ENCODE measurements at regions not wholly inside any gene's neighbourhood (a gene's known extent, or its start where the extent isn't known, plus 50 kb on each side); places are given as distances from the start of the nearest gene placed in this dataset.

DNA sequence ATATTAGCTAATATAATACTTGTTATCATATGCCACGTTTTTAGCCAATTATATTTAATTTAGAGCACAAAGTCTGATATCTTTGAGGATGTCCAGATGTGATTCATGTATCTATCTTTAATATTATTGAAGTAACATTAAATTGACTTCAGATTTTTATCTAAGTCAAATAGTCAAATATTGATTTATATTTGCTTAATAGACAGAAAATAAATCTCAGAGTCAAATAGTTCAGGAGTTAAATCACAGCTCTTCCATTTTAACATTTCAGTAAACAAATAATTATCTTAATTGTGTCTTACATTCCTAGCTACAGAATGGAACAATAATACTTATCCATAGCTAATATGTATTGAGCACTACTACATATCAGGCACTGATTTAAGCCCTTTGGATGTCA, 379.4 kb upstream of the UBE2E3 start:
- Histone ChIP-seq H3K4me3 (ENCODE audit: insufficient read depth, low read depth, low read length) (no peak overlapping the region), H2AFZ (ENCODE audit: low read depth, low read length) (no peak overlapping the region), H3K4me2 (ENCODE audit: low read length) (no peak overlapping the region), H3K36me3 (ENCODE audit: insufficient read depth, low read length) (no peaks in the 10 kb centered on the region), H3K9ac (ENCODE audit: low read length) (no peak overlapping the region), H3K79me2 (ENCODE audit: insufficient read depth, low read length) (no peaks in the 10 kb centered on the region), H3K9me3 (ENCODE audit: insufficient read depth, low read depth, low read length) (no peaks in the 10 kb centered on the region), H3K27ac (ENCODE audit: low read depth, low read length) (no peak overlapping the region), H3K4me1 (ENCODE audit: insufficient read depth, low read length) (no peaks in the 10 kb centered on the region), H4K20me1 (ENCODE audit: insufficient read depth, low read length) (no peaks in the 10 kb centered on the region), H3K27me3 (ENCODE audit: insufficient read depth, low read length) (no peaks in the 10 kb centered on the region)
- DNase-seq (ENCODE audit: low read depth) (no peak), FAIRE-seq (no peak)
- Mint-ChIP-seq H3K36me3 (ENCODE audit: low read depth, unreplicated experiment) (no peaks in the 10 kb centered on the region), H3K9me3 (ENCODE audit: unreplicated experiment) (peaks cover 3% of the 10 kb centered on the region), H3K4me3 (ENCODE audit: unreplicated experiment) (no peak overlapping the region), H3K27ac (ENCODE audit: unreplicated experiment) (no peak overlapping the region), H3K27me3 (ENCODE audit: low read depth, unreplicated experiment) (no peaks in the 10 kb centered on the region), H3K4me1 (ENCODE audit: low read depth, unreplicated experiment) (no peaks in the 10 kb centered on the region)
- TF ChIP-seq, protein P1, sequence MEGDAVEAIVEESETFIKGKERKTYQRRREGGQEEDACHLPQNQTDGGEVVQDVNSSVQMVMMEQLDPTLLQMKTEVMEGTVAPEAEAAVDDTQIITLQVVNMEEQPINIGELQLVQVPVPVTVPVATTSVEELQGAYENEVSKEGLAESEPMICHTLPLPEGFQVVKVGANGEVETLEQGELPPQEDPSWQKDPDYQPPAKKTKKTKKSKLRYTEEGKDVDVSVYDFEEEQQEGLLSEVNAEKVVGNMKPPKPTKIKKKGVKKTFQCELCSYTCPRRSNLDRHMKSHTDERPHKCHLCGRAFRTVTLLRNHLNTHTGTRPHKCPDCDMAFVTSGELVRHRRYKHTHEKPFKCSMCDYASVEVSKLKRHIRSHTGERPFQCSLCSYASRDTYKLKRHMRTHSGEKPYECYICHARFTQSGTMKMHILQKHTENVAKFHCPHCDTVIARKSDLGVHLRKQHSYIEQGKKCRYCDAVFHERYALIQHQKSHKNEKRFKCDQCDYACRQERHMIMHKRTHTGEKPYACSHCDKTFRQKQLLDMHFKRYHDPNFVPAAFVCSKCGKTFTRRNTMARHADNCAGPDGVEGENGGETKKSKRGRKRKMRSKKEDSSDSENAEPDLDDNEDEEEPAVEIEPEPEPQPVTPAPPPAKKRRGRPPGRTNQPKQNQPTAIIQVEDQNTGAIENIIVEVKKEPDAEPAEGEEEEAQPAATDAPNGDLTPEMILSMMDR (IDR thresholded peaks at IDR 0.05; ENCODE audit: insufficient read depth, low read depth, low read length), result no peak
- no peak for TF ChIP-seq EZH2 (IDR thresholded peaks at IDR 0.05; ENCODE audit: insufficient read depth, low read length)

DNA sequence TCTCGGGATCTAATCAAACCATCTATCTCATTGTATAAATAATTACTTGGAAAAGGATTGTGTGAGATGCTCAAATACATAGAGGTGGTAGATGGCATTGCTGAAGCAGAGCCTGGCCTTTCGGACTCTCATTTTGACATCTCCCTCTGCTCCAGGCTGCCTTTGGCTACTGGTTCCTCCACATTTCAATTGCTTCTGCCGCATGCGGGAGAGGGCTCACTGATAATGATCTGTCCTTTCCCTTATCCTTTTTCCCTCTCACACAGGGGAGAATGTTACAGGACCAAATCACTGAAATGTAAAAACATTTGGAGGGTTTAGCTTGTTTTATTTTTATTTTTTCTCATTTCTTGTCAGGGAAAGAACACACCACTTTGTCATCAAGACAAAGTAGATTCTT, 380.6 kb upstream of the UBE2E3 start:
- no peak for TF ChIP-seq EZH2 (IDR thresholded peaks at IDR 0.05; ENCODE audit: insufficient read depth, low read length)
- TF ChIP-seq, protein P1 (IDR thresholded peaks at IDR 0.05; ENCODE audit: insufficient read depth, low read depth, low read length), result no peak
- no peaks in the 10 kb centered on the region for H3K4me1 Mint-ChIP-seq (ENCODE audit: low read depth, unreplicated experiment)
- Histone ChIP-seq H4K20me1 (ENCODE audit: insufficient read depth, low read length) (no peaks in the 10 kb centered on the region), H3K4me3 (ENCODE audit: insufficient read depth, low read depth, low read length) (no peak overlapping the region), H3K27me3 (ENCODE audit: insufficient read depth, low read length) (no peaks in the 10 kb centered on the region), H3K4me2 (ENCODE audit: low read length) (no peak overlapping the region), H3K9ac (ENCODE audit: low read length) (no peak overlapping the region), H3K9me3 (ENCODE audit: insufficient read depth, low read depth, low read length) (no peaks in the 10 kb centered on the region), H2AFZ (ENCODE audit: low read depth, low read length) (no peak overlapping the region), H3K36me3 (ENCODE audit: insufficient read depth, low read length) (no peaks in the 10 kb centered on the region), H3K79me2 (ENCODE audit: insufficient read depth, low read length) (no peaks in the 10 kb centered on the region), H3K27ac (ENCODE audit: low read depth, low read length) (no peak overlapping the region), H3K4me1 (ENCODE audit: insufficient read depth, low read length) (no peaks in the 10 kb centered on the region)
- no peak overlapping the region for H3K4me3 Mint-ChIP-seq (ENCODE audit: unreplicated experiment)
- H3K36me3 Mint-ChIP-seq (ENCODE audit: low read depth, unreplicated experiment), result no peaks in the 10 kb centered on the region
- H3K9me3 Mint-ChIP-seq (ENCODE audit: unreplicated experiment), result peaks cover 3% of the 10 kb centered on the region
- DNase-seq (ENCODE audit: low read depth) (no peak), FAIRE-seq (no peak)
- no peak overlapping the region for H3K27ac Mint-ChIP-seq (ENCODE audit: unreplicated experiment)
- no peaks in the 10 kb centered on the region for H3K27me3 Mint-ChIP-seq (ENCODE audit: low read depth, unreplicated experiment)

DNA sequence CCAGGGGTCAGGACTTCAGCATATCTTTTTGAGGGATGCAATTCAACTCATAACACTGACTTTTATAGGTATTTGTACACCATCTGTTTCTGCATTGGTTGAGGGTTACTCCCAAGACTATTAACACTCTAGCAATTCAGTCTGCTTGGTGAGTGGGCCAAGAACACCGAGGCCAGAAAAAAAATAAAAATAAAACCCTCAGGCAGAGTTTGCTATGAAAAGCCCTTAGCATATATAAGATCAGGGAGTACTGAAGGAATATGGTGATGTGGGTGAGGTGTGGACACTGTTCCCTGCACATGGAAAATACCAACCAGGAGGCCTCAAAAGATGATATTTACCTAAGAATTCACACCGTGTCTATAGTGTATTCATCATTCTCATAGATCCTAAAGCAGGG, 383.2 kb upstream of the UBE2E3 start:
- H2AFZ ChIP-seq (ENCODE audit: low read depth, low read length), result no peak overlapping the region
- no peaks in the 10 kb centered on the region for H3K4me1 ChIP-seq (ENCODE audit: insufficient read depth, low read length)
- no peaks in the 10 kb centered on the region for H3K27me3 ChIP-seq (ENCODE audit: insufficient read depth, low read length)
- H3K4me2 ChIP-seq (ENCODE audit: low read length), result no peak overlapping the region
- no peaks in the 10 kb centered on the region for H3K36me3 ChIP-seq (ENCODE audit: insufficient read depth, low read length)
- no peaks in the 10 kb centered on the region for H3K27me3 Mint-ChIP-seq (ENCODE audit: low read depth, unreplicated experiment)
- no peaks in the 10 kb centered on the region for H3K4me1 Mint-ChIP-seq (ENCODE audit: low read depth, unreplicated experiment)
- H3K79me2 ChIP-seq (ENCODE audit: insufficient read depth, low read length), result no peaks in the 10 kb centered on the region
- no peak overlapping the region for H3K27ac Mint-ChIP-seq (ENCODE audit: unreplicated experiment)
- H3K9me3 ChIP-seq (ENCODE audit: insufficient read depth, low read depth, low read length), result no peaks in the 10 kb centered on the region
- no peak overlapping the region for H3K4me3 Mint-ChIP-seq (ENCODE audit: unreplicated experiment)
- no peak for TF ChIP-seq EZH2 (IDR thresholded peaks at IDR 0.05; ENCODE audit: insufficient read depth, low read length)
- TF ChIP-seq, protein P1 (IDR thresholded peaks at IDR 0.05; ENCODE audit: insufficient read depth, low read depth, low read length), result no peak
- no peak overlapping the region for H3K9ac ChIP-seq (ENCODE audit: low read length)
- H3K27ac ChIP-seq (ENCODE audit: low read depth, low read length), result no peak overlapping the region
- no peaks in the 10 kb centered on the region for H4K20me1 ChIP-seq (ENCODE audit: insufficient read depth, low read length)
- DNase-seq (ENCODE audit: low read depth) (no peak), FAIRE-seq (no peak)
- H3K4me3 ChIP-seq (ENCODE audit: insufficient read depth, low read depth, low read length), result no peak overlapping the region
- no peaks in the 10 kb centered on the region for H3K36me3 Mint-ChIP-seq (ENCODE audit: low read depth, unreplicated experiment)
- peaks cover 3% of the 10 kb centered on the region for H3K9me3 Mint-ChIP-seq (ENCODE audit: unreplicated experiment)

All from astrocyte (in vitro differentiated cells and primary cell).